ENCODE measurements at regions not wholly inside any gene's neighbourhood (a gene's known extent, or its start where the extent isn't known, plus 50 kb on each side); places are given as distances from the start of the nearest gene placed in this dataset.

- TF ChIP-seq CTCF (conservative IDR thresholded peaks at IDR 0.05): no peak
- Histone ChIP-seq H3K56ac (ENCODE audit: insufficient read length, low read depth, low read length) (no peak overlapping the region), H4K20me1 (ENCODE audit: control insufficient read depth, insufficient read depth, insufficient read length) (no peaks in the 10 kb centered on the region), H3K4ac (ENCODE audit: low read depth, low read length) (no peak overlapping the region), H3K4me1 (ENCODE audit: insufficient read depth, low read length) (no peaks in the 10 kb centered on the region), H2AFZ (ENCODE audit: low read length) (no peak overlapping the region), H3K27ac (ENCODE audit: insufficient read length, low read depth, low read length) (no peak overlapping the region), H2BK20ac (ENCODE audit: low read depth, low read length, poor library complexity, severe bottlenecking) (no peak overlapping the region), H4K91ac (ENCODE audit: insufficient read length, low read depth, low read length) (no peak overlapping the region), H3K4me2 (ENCODE audit: insufficient read depth, insufficient read length, low read length) (no peak overlapping the region), H3K23me2 (ENCODE audit: insufficient read length, low read depth, low read length, poor library complexity, severe bottlenecking) (no peaks in the 10 kb centered on the region), H2BK120ac (ENCODE audit: low read depth, low read length, poor library complexity, severe bottlenecking) (no peak overlapping the region), H2BK12ac (ENCODE audit: insufficient read length, low read depth, low read length) (no peak overlapping the region), H4K8ac (replicated peaks; ENCODE audit: insufficient read length, low read depth, low read length) (no peak overlapping the region), H2BK5ac (ENCODE audit: insufficient read length, low read length) (no peak overlapping the region), H3K9me3 (ENCODE audit: control insufficient read depth, low read depth, low read length) (no peaks in the 10 kb centered on the region), H2AK5ac (ENCODE audit: insufficient read length, low read length) (no peak overlapping the region), H3K14ac (ENCODE audit: insufficient read depth, low read length) (no peak overlapping the region), H2BK15ac (ENCODE audit: low read depth, low read length) (no peak overlapping the region), H3K18ac (ENCODE audit: insufficient read length, low read depth, low read length) (no peak overlapping the region), H3K23ac (ENCODE audit: insufficient read length, low read depth, low read length) (no peak overlapping the region), H4K5ac (ENCODE audit: insufficient read length, low read depth, low read length) (no peak overlapping the region), H3K79me2 (ENCODE audit: insufficient read depth, low read length) (no peaks in the 10 kb centered on the region), H3K27me3 (ENCODE audit: insufficient read depth, low read length) (no peaks in the 10 kb centered on the region), H3T11ph (ENCODE audit: low read length) (no peak overlapping the region), H3K9ac (ENCODE audit: extremely low read depth, insufficient read length, low read length) (no peak overlapping the region), H3K79me1 (ENCODE audit: insufficient read depth, low read depth, low read length, poor library complexity, severe bottlenecking) (no peaks in the 10 kb centered on the region)
- H3K27me3 Mint-ChIP-seq (ENCODE audit: low read depth): no peaks in the 10 kb centered on the region
- no peaks in the 10 kb centered on the region for H3K36me3 Mint-ChIP-seq (ENCODE audit: insufficient read depth in 1 of 3, low read depth in 3 of 3)
- no peak overlapping the region for H3K4me3 Mint-ChIP-seq
- H3K4me1 Mint-ChIP-seq: peaks cover 0 to 4% of the 10 kb centered on the region in 2 experiments; a peak in 1 of 4 replicates
- H3K9me3 Mint-ChIP-seq: no peaks in the 10 kb centered on the region
- DNase-seq: no peak
- no peak overlapping the region for H3K27ac Mint-ChIP-seq
- WGBS (ENCODE audit: extremely low coverage, insufficient read length, low lambda C conversion rate): no CpG with 5 or more reads among the region's 3 CpGs
Observed at GRCh38 chr2:144796936-144797335, 277.0 kb upstream of the ZEB2 start.
